Neural cell (in vitro differentiated cells): ENCODE measurements at regions not wholly inside any gene's neighbourhood (a gene's known extent, or its start where the extent isn't known, plus 50 kb on each side); places are given as distances from the start of the nearest gene placed in this dataset.

Experiments used
- H2AFZ ChIP-seq: fragments of 200-600, 300-800 bp; sonication (generic), shearing (Covaris generic); 2 replicates; pipeline ENCODE4 v1.6.0; 2014; ENCODE audit warnings: low read depth, mild to moderate bottlenecking, antibody characterized with exemption, low read length, moderate library complexity
- H3F3A ChIP-seq: fragments of 200-600 bp; shearing (Covaris generic); 2 replicates; pipeline ENCODE4 v1.6.1; 2016; ENCODE audit warnings: mild to moderate bottlenecking, moderate library complexity, mixed read lengths, antibody characterized with exemption, low read length; ENCODE audit not compliant: insufficient read depth, poor library complexity, severe bottlenecking
- H3K27ac ChIP-seq: fragments of 200-600, 300-800 bp; sonication (generic), shearing (Covaris generic); 2 replicates; pipeline ENCODE4 v1.5.1; 2014; ENCODE audit warnings: mild to moderate bottlenecking, low read length, moderate library complexity
- H3K27me3 ChIP-seq: fragments of 300-800, 200-600 bp; sonication (generic), shearing (Covaris generic); 2 replicates; pipeline ENCODE4 v1.6.0; 2014; ENCODE audit warnings: mild to moderate bottlenecking, low read depth, low read length, moderate library complexity; ENCODE audit not compliant: insufficient read depth
- H3K36me3 ChIP-seq: fragments of 300-800, 200-600 bp; sonication (generic), shearing (Covaris generic); 2 replicates; pipeline ENCODE4 v1.5.1; 2014; ENCODE audit warnings: mild to moderate bottlenecking, antibody characterized with exemption, low read length, moderate library complexity; ENCODE audit not compliant: insufficient read depth
- H3K4me2 ChIP-seq: fragments of 300-800, 200-600 bp; sonication (generic), shearing (Covaris generic); 2 replicates; pipeline ENCODE4 v1.6.0; 2014; ENCODE audit warnings: mild to moderate bottlenecking, low read length
- H3K4me3 ChIP-seq: fragments of 300-800, 200-600 bp; sonication (generic), shearing (Covaris generic); 2 replicates; pipeline ENCODE4 v1.5.1; 2014; ENCODE audit warnings: mild to moderate bottlenecking, low read length, moderate library complexity
- H3K79me2 ChIP-seq: fragments of 200-600 bp; shearing (Covaris generic); replicated peaks from 2 replicates; pipeline ENCODE4 v1.6.0; 2014; ENCODE audit warnings: mild to moderate bottlenecking, low read length, moderate library complexity; ENCODE audit not compliant: insufficient read depth
- H3K9ac ChIP-seq: fragments of 300-800, 200-600 bp; sonication (generic), shearing (Covaris generic); 2 replicates; pipeline ENCODE4 v1.6.1; 2016; ENCODE audit warnings: mild to moderate bottlenecking, low read length, mixed read lengths
- H3K9me2 ChIP-seq: fragments of 200-600 bp; shearing (Covaris generic); 2 replicates; pipeline ENCODE4 v1.6.1; 2016; ENCODE audit warnings: mild to moderate bottlenecking, low read length, mixed read lengths; ENCODE audit not compliant: insufficient read depth
- H3K9me3 ChIP-seq: fragments of 200-600, 300-800 bp; sonication (generic), shearing (Covaris generic); 2 replicates; pipeline ENCODE4 v1.6.1; 2016; ENCODE audit warnings: mild to moderate bottlenecking, mixed run types, low read length, moderate library complexity, mixed read lengths
- H4K20me1 ChIP-seq: fragments of 200-600 bp; shearing (Covaris generic); 2 replicates; pipeline ENCODE4 v1.6.1; 2016; ENCODE audit warnings: mild to moderate bottlenecking, mixed run types; ENCODE audit not compliant: insufficient read depth
- CTCF ChIP-seq: fragments of 450-650 bp; IDR thresholded peaks from 2 replicates; pipeline ENCODE4 v1.5.1; 2014; ENCODE audit warnings: antibody characterized with exemption, mild to moderate bottlenecking, moderate library complexity; ENCODE audit not compliant: poor library complexity, severe bottlenecking
- EP300 ChIP-seq: fragments of 450-650 bp; conservative IDR thresholded peaks from 2 replicates; pipeline ENCODE4 v1.6.1; 2014; ENCODE audit warnings: antibody characterized with exemption, mild to moderate bottlenecking, moderate library complexity; ENCODE audit not compliant: poor library complexity, severe bottlenecking
- EZH2 ChIP-seq: fragments of 200-600, 300-800 bp; shearing (Covaris generic), sonication (generic); IDR thresholded peaks from 2 replicates; pipeline ENCODE4 v1.6.1; 2014; ENCODE audit warnings: antibody characterized with exemption, low read length, borderline replicate concordance, mild to moderate bottlenecking; ENCODE audit not compliant: insufficient read depth, poor library complexity, severe bottlenecking
- MXI1 ChIP-seq: fragments of 450-650 bp; conservative IDR thresholded peaks from 2 replicates; pipeline ENCODE4 v1.6.1; 2014; ENCODE audit warnings: antibody characterized with exemption, mild to moderate bottlenecking; ENCODE audit not compliant: poor library complexity, severe bottlenecking
- POLR2AphosphoS5 ChIP-seq: IDR thresholded peaks from 2 replicates; pipeline ENCODE4 v1.6.1; 2012
- RAD21 ChIP-seq: fragments of 450-650 bp; conservative IDR thresholded peaks from 2 replicates; pipeline ENCODE4 v1.6.1; 2014; ENCODE audit warnings: antibody characterized with exemption, mild to moderate bottlenecking, moderate library complexity
- REST ChIP-seq: IDR thresholded peaks from 2 replicates; pipeline ENCODE4 v1.6.1; 2012; ENCODE audit warnings: borderline replicate concordance
- SMC3 ChIP-seq: fragments of 450-650 bp; conservative IDR thresholded peaks from 2 replicates; pipeline ENCODE4 v1.6.1; 2014; ENCODE audit warnings: antibody characterized with exemption, mild to moderate bottlenecking, moderate library complexity; ENCODE audit not compliant: poor library complexity
- TAF1 ChIP-seq: IDR thresholded peaks from 2 replicates; pipeline ENCODE4 v1.6.1; 2012; ENCODE audit warnings: low read depth

GRCh38 chr3:18086760-18087159 is 338.4 kb downstream of the SATB1 start:
- Histone ChIP-seq H3K36me3 (no peaks in the 10 kb centered on the region), H3K9ac (no peak overlapping the region), H3K27ac (no peak overlapping the region), H3F3A (no peaks in the 10 kb centered on the region), H3K9me3 (no peaks in the 10 kb centered on the region), H3K4me2 (no peak overlapping the region), H3K9me2 (no peaks in the 10 kb centered on the region), H3K4me3 (no peak overlapping the region), H3K27me3 (no peaks in the 10 kb centered on the region), H4K20me1 (no peaks in the 10 kb centered on the region), H2AFZ (no peak overlapping the region), H3K79me2 (no peaks in the 10 kb centered on the region)
- no peak for TF ChIP-seq TAF1
- TF ChIP-seq RAD21, result no peak
- no peak for TF ChIP-seq CTCF
- TF ChIP-seq EP300, result no peak
- TF ChIP-seq MXI1, result no peak
- TF ChIP-seq SMC3, result no peak
- TF ChIP-seq REST, result no peak
- TF ChIP-seq POLR2AphosphoS5, result no peak
- TF ChIP-seq EZH2, result no peak

- Histone ChIP-seq H4K20me1 (no peaks in the 10 kb centered on the region), H3K9me2 (no peaks in the 10 kb centered on the region), H3K27ac (no peak overlapping the region), H3K4me2 (no peak overlapping the region), H3K9me3 (no peaks in the 10 kb centered on the region), H3K9ac (no peak overlapping the region), H3K4me3 (no peak overlapping the region), H3K36me3 (no peaks in the 10 kb centered on the region), H3F3A (no peaks in the 10 kb centered on the region), H3K27me3 (no peaks in the 10 kb centered on the region), H3K79me2 (no peaks in the 10 kb centered on the region), H2AFZ (no peak overlapping the region)
- no peak for TF ChIP-seq CTCF
- TF ChIP-seq SMC3, result no peak
- no peak for TF ChIP-seq TAF1
- no peak for TF ChIP-seq REST
- no peak for TF ChIP-seq EZH2
- no peak for TF ChIP-seq EP300
Observed at GRCh38 chr3:18086078-18086477, 339.1 kb downstream of the SATB1 start.
